A549 (cell line): ENCODE measurements at regions not wholly inside any gene's neighbourhood (a gene's known extent, or its start where the extent isn't known, plus 50 kb on each side); places are given as distances from the start of the nearest gene placed in this dataset.

Experiments
- ATAC-seq, 2 experiments: fragments of 200-7000 bp in 1 of 2; fragments of >200 bp in 1 of 2; cut with Nextera tagmentation in 1 of 2; cut with Tn5 transposase in 1 of 2; 3 replicates each; pipeline versions ENCODE4 v1.8.0 to v1.9.1; 2018 to 2020; ENCODE audit warnings: mild to moderate bottlenecking in 1 of 2, moderate library complexity in 1 of 2
- CTCF ChIA-PET: fragments of 300-600 bp; sonication (Branson Sonifier 250); formaldehyde crosslinking; extraction: SDS; loops from one replicate; lab custom pipeline; 2021; ENCODE audit warnings: antibody characterized with exemption, inconsistent platforms; lab: Yijun Ruan, JAX
- POLR2A ChIA-PET: fragments of 350-600 bp; formaldehyde crosslinking; extraction: SDS; loops from one replicate; lab custom pipeline; 2021; ENCODE audit warnings: antibody characterized with exemption, inconsistent platforms; lab: Yijun Ruan, JAX
- DNase-seq, 2 experiments: peaks; one replicate each; pipeline versions ENCODE4 v3.0.0 to v3.0.0-alpha.2; 2011 to 2016; ENCODE audit warnings: low read depth in 1 of 2, low spot score in 1 of 2
- FAIRE-seq: peaks from 2 replicates; lab custom pipeline; 2011; peaks lifted over from hg19 to GRCh38; lab: Jason Lieb, UNC
- H3K27ac ChIP-seq, 2 experiments: fragments of >200 bp; sonication (Bioruptor Twin); formaldehyde crosslinking; 3 replicates each; pipeline ENCODE4 v1.5.1; 2016 to 2017
- H3K4me1 ChIP-seq: fragments of >200 bp; sonication (Bioruptor Twin); formaldehyde crosslinking; 3 replicates; pipeline ENCODE4 v1.6.1; 2016
- H3K4me2 ChIP-seq: fragments of >200 bp; sonication (Bioruptor Twin); formaldehyde crosslinking; 3 replicates; pipeline ENCODE4 v1.6.1; 2016
- H3K4me3 ChIP-seq: fragments of >200 bp; sonication (Bioruptor Twin); formaldehyde crosslinking; 3 replicates; pipeline ENCODE4 v1.5.1; 2016
- H3K9me3 ChIP-seq: fragments of >200 bp; sonication (Bioruptor Twin); formaldehyde crosslinking; 3 replicates; pipeline ENCODE4 v1.6.1; 2016
- CHD2 ChIP-seq: fragments of 150-350 bp; IDR thresholded peaks from 2 replicates; pipeline ENCODE4 v1.6.1; 2014; ENCODE audit warnings: low read length; ENCODE audit not compliant: partially characterized antibody
- CHD4 ChIP-seq: fragments of 200-600 bp; sonication (generic); IDR thresholded peaks from 2 replicates; pipeline ENCODE4 v1.6.1; 2016; ENCODE audit warnings: antibody characterized with exemption, mild to moderate bottlenecking, borderline replicate concordance
- EHF ChIP-seq: fragments of 250-450 bp; sonication (Bioruptor Pico); IDR thresholded peaks from 2 replicates; pipeline ENCODE4 v1.5.0; 2020; ENCODE audit warnings: mild to moderate bottlenecking
- EHMT2 ChIP-seq: fragments of 200-600 bp; sonication (generic); IDR thresholded peaks from 2 replicates; pipeline ENCODE4 v1.6.1; 2016; ENCODE audit warnings: antibody characterized with exemption, low read depth, mild to moderate bottlenecking, moderate library complexity
- EP300 ChIP-seq, 2 experiments: fragments of >200 bp; sonication (Bioruptor Twin); formaldehyde crosslinking; IDR thresholded peaks; 2 replicates in 1 of 2; 3 replicates in 1 of 2; pipeline ENCODE4 v1.6.1; 2016 to 2017
- FOSB ChIP-seq: fragments of 250-450 bp; sonication (Bioruptor Pico); IDR thresholded peaks from 2 replicates; pipeline ENCODE4 v1.5.0; 2020; ENCODE audit warnings: mild to moderate bottlenecking, moderate library complexity
- HOXB13 ChIP-seq: fragments of 250-450 bp; sonication (Bioruptor Pico); IDR thresholded peaks from 2 replicates; pipeline ENCODE4 v1.5.0; 2020; ENCODE audit warnings: low read depth, mild to moderate bottlenecking, moderate library complexity
- JUN ChIP-seq, 2 experiments: fragments of >200 bp; sonication (Bioruptor Twin); formaldehyde crosslinking; IDR thresholded peaks; 2 replicates in 1 of 2; 3 replicates in 1 of 2; pipeline ENCODE4 v1.6.1; 2016 to 2017
- JUNB ChIP-seq: fragments of >200 bp; sonication (Bioruptor Twin); formaldehyde crosslinking; IDR thresholded peaks from 2 replicates; pipeline ENCODE4 v1.6.1; 2016
- KDM1A ChIP-seq: fragments of 200-600 bp; sonication (generic); IDR thresholded peaks from 2 replicates; pipeline ENCODE4 v1.6.1; 2016; ENCODE audit warnings: low read depth, mild to moderate bottlenecking
- KDM5A ChIP-seq: fragments of 200-600 bp; sonication (generic); IDR thresholded peaks from 2 replicates; pipeline ENCODE4 v1.6.1; 2016; ENCODE audit warnings: antibody characterized with exemption, mild to moderate bottlenecking
- MYC ChIP-seq: IDR thresholded peaks from 2 replicates; pipeline ENCODE4 v1.6.1; 2012; ENCODE audit warnings: mild to moderate bottlenecking, inconsistent platforms, low read length, improper control_type of control experiment, borderline replicate concordance
- NFE2L2 ChIP-seq: fragments of 150-350 bp; conservative IDR thresholded peaks from 2 replicates; pipeline ENCODE4 v1.6.1; 2014; ENCODE audit warnings: low read length
- NR3C1 ChIP-seq: fragments of >200 bp; sonication (Bioruptor Twin); formaldehyde crosslinking; IDR thresholded peaks from 3 replicates; pipeline ENCODE4 v1.6.1; 2017
- PHF8 ChIP-seq: fragments of 200-600 bp; sonication (generic); IDR thresholded peaks from 2 replicates; pipeline ENCODE4 v1.6.1; 2016; ENCODE audit warnings: low read depth, mild to moderate bottlenecking, antibody characterized with exemption, moderate library complexity, borderline replicate concordance
- POLR2AphosphoS2 ChIP-seq: conservative IDR thresholded peaks from 2 replicates; pipeline ENCODE4 v1.6.1; 2012; ENCODE audit warnings: low read length, improper control_type of control experiment, inconsistent platforms
- RFX5 ChIP-seq: fragments of 450-650 bp; IDR thresholded peaks from 2 replicates; pipeline ENCODE4 v1.7.1; 2014; ENCODE audit warnings: antibody characterized with exemption, mild to moderate bottlenecking, moderate library complexity
- RNF2 ChIP-seq: fragments of 200-600 bp; sonication (generic); IDR thresholded peaks from 2 replicates; pipeline ENCODE4 v1.6.1; 2016; ENCODE audit warnings: low read depth, mild to moderate bottlenecking, antibody characterized with exemption, moderate library complexity, borderline replicate concordance
- SREBF2 ChIP-seq: fragments of 450-650 bp; IDR thresholded peaks from 2 replicates; pipeline ENCODE4 v1.6.1; 2014; ENCODE audit warnings: mild to moderate bottlenecking, moderate library complexity
- TFCP2L1 ChIP-seq: fragments of 250-450 bp; sonication (Bioruptor Pico); IDR thresholded peaks from 2 replicates; pipeline ENCODE4 v1.5.0; 2021; ENCODE audit warnings: mild to moderate bottlenecking
- ZC3H11A ChIP-seq: fragments of 450-650 bp; IDR thresholded peaks from 2 replicates; pipeline ENCODE4 v1.6.1; 2014; ENCODE audit warnings: antibody characterized with exemption, mild to moderate bottlenecking
- WGBS: methylation state at CpG from one replicate; pipeline ENCODE4 v1.1.6; 2017; ENCODE audit errors: missing lambda C conversion rate; 5-methylcytosine and 5-hydroxymethylcytosine counted together
- TF ChIP-seq, protein P1 (sequence below): fragments of >200 bp; sonication (Bioruptor Twin); formaldehyde crosslinking; IDR thresholded peaks from 3 replicates; pipeline ENCODE4 v1.5.1; 2016
- TF ChIP-seq, protein P2 (sequence below): fragments of 250-450 bp; sonication (Bioruptor Pico); IDR thresholded peaks from 2 replicates; pipeline ENCODE4 v1.5.0; 2020; ENCODE audit warnings: low read depth, mild to moderate bottlenecking, moderate library complexity
- TF ChIP-seq, protein P3 (sequence below): fragments of 250-450 bp; sonication (Bioruptor Pico); IDR thresholded peaks from 2 replicates; pipeline ENCODE4 v1.5.0; 2021; ENCODE audit warnings: mild to moderate bottlenecking, moderate library complexity, borderline replicate concordance
- TF ChIP-seq, protein P4 (sequence below): fragments of 450-650 bp; IDR thresholded peaks from 2 replicates; pipeline ENCODE4 v1.6.1; 2014; ENCODE audit warnings: antibody characterized with exemption

DNA sequence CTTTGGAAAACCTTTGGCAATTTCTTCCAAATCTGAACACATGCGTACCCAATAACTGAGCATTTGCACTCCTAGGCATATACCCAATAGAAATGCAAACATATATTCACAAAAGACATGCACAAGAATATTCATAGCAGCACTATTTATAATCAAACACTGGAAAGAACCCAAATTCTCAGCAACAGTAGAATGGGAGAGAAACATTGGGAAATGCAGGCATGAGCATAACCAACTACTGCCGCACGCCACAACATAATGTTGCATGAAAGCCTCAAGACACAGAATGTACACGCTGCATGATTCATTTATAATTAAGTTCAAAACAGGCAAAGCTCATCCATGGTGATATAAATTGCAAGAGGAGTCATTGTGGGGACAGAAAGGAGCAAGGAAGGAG, 69.5 kb upstream of the FBXO28 start:
- Histone ChIP-seq H3K4me3 (no peak overlapping the region), H3K27ac (no peak overlapping the region), H3K4me2 (no peak overlapping the region), H3K4me1 (no peaks in the 10 kb centered on the region), H3K9me3 (no peaks in the 10 kb centered on the region)
- TF ChIP-seq, protein P1, sequence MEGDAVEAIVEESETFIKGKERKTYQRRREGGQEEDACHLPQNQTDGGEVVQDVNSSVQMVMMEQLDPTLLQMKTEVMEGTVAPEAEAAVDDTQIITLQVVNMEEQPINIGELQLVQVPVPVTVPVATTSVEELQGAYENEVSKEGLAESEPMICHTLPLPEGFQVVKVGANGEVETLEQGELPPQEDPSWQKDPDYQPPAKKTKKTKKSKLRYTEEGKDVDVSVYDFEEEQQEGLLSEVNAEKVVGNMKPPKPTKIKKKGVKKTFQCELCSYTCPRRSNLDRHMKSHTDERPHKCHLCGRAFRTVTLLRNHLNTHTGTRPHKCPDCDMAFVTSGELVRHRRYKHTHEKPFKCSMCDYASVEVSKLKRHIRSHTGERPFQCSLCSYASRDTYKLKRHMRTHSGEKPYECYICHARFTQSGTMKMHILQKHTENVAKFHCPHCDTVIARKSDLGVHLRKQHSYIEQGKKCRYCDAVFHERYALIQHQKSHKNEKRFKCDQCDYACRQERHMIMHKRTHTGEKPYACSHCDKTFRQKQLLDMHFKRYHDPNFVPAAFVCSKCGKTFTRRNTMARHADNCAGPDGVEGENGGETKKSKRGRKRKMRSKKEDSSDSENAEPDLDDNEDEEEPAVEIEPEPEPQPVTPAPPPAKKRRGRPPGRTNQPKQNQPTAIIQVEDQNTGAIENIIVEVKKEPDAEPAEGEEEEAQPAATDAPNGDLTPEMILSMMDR: no peak
- no peak for TF ChIP-seq POLR2AphosphoS2
- TF ChIP-seq CHD2: no peak
- no peak for TF ChIP-seq NR3C1
- no peak for TF ChIP-seq FOSB
- no peak for TF ChIP-seq KDM1A
- TF ChIP-seq TFCP2L1 (CRISPR knock-in tag): no peak
- no peak for TF ChIP-seq RNF2
- no peak for TF ChIP-seq RFX5
- TF ChIP-seq HOXB13 (CRISPR knock-in tag): no peak
- TF ChIP-seq, protein P2, sequence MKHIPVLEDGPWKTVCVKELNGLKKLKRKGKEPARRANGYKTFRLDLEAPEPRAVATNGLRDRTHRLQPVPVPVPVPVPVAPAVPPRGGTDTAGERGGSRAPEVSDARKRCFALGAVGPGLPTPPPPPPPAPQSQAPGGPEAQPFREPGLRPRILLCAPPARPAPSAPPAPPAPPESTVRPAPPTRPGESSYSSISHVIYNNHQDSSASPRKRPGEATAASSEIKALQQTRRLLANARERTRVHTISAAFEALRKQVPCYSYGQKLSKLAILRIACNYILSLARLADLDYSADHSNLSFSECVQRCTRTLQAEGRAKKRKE: no peak
- no peak for TF ChIP-seq CHD4
- TF ChIP-seq EHMT2: no peak
- POLR2A ChIA-PET: no interaction called here
- FAIRE-seq (no peak), ATAC-seq (no peak), DNase-seq (no peak)
- CTCF ChIA-PET: interaction anchor here (1.6 kb wide), 1 partner anchor 37 kb away, joined by 4 read pairs; no protein-coding TSS in a partner anchor
- 80% methylated on average over 4 of the region's 4 CpGs for WGBS

DNA sequence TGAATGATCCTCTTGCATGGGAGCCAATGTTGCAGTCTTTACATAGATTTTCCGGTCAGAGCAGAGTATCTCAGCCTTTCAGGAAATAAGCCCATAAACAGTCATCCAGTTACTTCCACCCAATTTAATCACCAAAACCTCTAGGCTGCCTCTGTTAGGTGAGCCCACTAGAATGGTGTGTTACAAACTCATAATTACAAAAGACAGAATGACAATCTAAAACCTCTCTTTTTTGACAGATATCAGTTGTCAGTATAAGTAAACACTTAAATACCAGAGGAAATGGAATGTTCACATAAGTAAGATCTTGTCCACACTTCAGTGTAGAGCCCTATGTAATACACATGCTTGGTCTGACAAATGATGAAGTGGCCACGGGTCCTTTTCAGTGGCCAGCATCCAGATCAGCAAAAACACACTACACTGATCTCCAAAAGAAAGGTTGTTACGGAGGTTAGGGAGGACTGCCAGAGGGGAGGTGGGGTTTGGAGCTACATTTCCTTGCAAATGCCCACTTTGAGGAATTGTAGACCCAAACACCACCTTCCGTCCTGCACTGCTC, 71.3 kb upstream of the FBXO28 start:
- no peak for DNase-seq

DNA sequence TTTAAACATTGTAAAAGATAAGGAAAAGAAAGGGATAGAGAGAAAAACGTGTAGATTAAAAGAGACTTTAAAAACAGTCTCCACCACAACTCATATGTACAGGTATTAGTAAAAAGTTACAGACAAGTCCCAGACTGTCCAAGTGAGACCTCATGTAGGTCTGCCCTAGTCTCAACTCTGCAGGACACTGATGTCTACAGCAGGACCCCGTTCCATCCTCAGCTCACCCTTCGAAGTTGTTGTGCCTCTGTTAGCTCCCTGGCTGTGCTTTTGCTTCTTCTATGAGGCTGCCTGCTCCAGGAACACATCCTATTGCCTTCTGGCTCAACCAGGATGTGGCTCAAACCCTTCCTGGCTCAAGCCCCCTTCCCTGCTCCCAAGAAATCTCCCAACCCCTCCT, 72.9 kb upstream of the FBXO28 start:
- H3K4me2 ChIP-seq: no peak overlapping the region
- ChIA-PET POLR2A (no interaction called here), CTCF (interaction anchor here (1.9 kb wide), 1 partner anchor 10 kb away, joined by 8 read pairs; no protein-coding TSS in a partner anchor)
- DNase-seq (no peak), ATAC-seq (peak in 1 of 2 experiments; percentile 61; a peak in 3 of 6 replicates), FAIRE-seq (no peak)
- H3K4me1 ChIP-seq: no peaks in the 10 kb centered on the region
- H3K27ac ChIP-seq: no peak overlapping the region
- no peaks in the 10 kb centered on the region for H3K9me3 ChIP-seq
- no peak overlapping the region for H3K4me3 ChIP-seq
- WGBS: 9% methylated on average over 3 of the region's 3 CpGs
- TF ChIP-seq SREBF2: no peak
- TF ChIP-seq, protein P1: no peak
- no peak for TF ChIP-seq JUNB
- no peak for TF ChIP-seq KDM5A
- no peak for TF ChIP-seq ZC3H11A
- no peak for TF ChIP-seq NR3C1
- TF ChIP-seq PHF8: no peak
- TF ChIP-seq, protein P2: no peak
- TF ChIP-seq NFE2L2: no peak
- no peak for TF ChIP-seq EP300 (IDR thresholded peaks at IDR 0.05)
- no peak for TF ChIP-seq JUN (IDR thresholded peaks at IDR 0.05)

More for the DNA sequence above, 71.3 kb upstream of the FBXO28 start:
- Histone ChIP-seq H3K27ac (no peak overlapping the region), H3K4me3 (no peak overlapping the region), H3K9me3 (no peaks in the 10 kb centered on the region), H3K4me2 (no peak overlapping the region)
- ChIA-PET POLR2A (interaction anchor here (0.6 kb wide), 1 partner anchor 896 kb away, joined by 3 read pairs; no protein-coding TSS in a partner anchor), CTCF (interaction anchor here (1.9 kb wide), 1 partner anchor 8 kb away, joined by 8 read pairs; no protein-coding TSS in a partner anchor)
- TF ChIP-seq JUN (IDR thresholded peaks at IDR 0.05): no peak
- TF ChIP-seq EHF (CRISPR knock-in tag): no peak
- TF ChIP-seq, protein P3, sequence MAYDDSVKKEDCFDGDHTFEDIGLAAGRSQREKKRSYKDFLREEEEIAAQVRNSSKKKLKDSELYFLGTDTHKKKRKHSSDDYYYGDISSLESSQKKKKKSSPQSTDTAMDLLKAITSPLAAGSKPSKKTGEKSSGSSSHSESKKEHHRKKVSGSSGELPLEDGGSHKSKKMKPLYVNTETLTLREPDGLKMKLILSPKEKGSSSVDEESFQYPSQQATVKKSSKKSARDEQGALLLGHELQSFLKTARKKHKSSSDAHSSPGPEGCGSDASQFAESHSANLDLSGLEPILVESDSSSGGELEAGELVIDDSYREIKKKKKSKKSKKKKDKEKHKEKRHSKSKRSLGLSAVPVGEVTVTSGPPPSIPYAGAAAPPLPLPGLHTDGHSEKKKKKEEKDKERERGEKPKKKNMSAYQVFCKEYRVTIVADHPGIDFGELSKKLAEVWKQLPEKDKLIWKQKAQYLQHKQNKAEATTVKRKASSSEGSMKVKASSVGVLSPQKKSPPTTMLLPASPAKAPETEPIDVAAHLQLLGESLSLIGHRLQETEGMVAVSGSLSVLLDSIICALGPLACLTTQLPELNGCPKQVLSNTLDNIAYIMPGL (CRISPR knock-in tag): no peak
- TF ChIP-seq, protein P4, sequence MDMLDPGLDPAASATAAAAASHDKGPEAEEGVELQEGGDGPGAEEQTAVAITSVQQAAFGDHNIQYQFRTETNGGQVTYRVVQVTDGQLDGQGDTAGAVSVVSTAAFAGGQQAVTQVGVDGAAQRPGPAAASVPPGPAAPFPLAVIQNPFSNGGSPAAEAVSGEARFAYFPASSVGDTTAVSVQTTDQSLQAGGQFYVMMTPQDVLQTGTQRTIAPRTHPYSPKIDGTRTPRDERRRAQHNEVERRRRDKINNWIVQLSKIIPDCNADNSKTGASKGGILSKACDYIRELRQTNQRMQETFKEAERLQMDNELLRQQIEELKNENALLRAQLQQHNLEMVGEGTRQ: no peak
- TF ChIP-seq MYC: no peak
- TF ChIP-seq, all 56 proteins: peak for 0
- no peaks in the 10 kb centered on the region for H3K4me1 ChIP-seq
- FAIRE-seq (no peak), ATAC-seq (no peak)
- 67% methylated on average over 4 of the region's 4 CpGs for WGBS
